ENCODE measurements at regions not wholly inside any gene's neighbourhood (a gene's known extent, or its start where the extent isn't known, plus 50 kb on each side); places are given as distances from the start of the nearest gene placed in this dataset.

DNA sequence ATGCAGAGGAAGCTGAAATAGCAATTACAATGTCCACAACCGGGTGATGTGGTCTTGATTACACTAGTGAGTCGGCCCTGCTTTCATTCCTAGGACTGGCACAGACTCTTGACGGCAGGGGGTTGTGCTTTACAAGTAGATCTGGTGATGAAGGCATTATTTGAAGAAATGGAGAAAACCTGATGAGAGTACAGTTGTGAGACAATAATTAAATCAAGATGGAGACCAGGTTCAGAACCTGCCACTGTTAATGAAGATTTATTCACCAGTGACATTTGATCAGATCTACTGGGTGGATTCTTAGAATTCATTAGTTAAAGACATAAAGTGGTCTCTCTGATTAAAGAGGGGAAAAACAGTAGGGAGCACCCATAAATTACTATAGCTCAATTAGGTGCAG lies 747.2 kb downstream of the STPG2 start:
- TF ChIP-seq, protein P1, sequence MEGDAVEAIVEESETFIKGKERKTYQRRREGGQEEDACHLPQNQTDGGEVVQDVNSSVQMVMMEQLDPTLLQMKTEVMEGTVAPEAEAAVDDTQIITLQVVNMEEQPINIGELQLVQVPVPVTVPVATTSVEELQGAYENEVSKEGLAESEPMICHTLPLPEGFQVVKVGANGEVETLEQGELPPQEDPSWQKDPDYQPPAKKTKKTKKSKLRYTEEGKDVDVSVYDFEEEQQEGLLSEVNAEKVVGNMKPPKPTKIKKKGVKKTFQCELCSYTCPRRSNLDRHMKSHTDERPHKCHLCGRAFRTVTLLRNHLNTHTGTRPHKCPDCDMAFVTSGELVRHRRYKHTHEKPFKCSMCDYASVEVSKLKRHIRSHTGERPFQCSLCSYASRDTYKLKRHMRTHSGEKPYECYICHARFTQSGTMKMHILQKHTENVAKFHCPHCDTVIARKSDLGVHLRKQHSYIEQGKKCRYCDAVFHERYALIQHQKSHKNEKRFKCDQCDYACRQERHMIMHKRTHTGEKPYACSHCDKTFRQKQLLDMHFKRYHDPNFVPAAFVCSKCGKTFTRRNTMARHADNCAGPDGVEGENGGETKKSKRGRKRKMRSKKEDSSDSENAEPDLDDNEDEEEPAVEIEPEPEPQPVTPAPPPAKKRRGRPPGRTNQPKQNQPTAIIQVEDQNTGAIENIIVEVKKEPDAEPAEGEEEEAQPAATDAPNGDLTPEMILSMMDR (optimal IDR thresholded peaks at IDR 0.05 in 1 of 3, IDR thresholded peaks at IDR 0.05 in 1 of 3, conservative IDR thresholded peaks at IDR 0.05 in 1 of 3; ENCODE audit: extremely low read depth in 1 of 3, insufficient read depth in 2 of 3, low read length in 3 of 3) = no peak
- no peak for TF ChIP-seq EZH2 (IDR thresholded peaks at IDR 0.05; ENCODE audit: low read length)

All from keratinocyte (primary cell).